ENCODE measurements at regions not wholly inside any gene's neighbourhood (a gene's known extent, or its start where the extent isn't known, plus 50 kb on each side); places are given as distances from the start of the nearest gene placed in this dataset.

DNA sequence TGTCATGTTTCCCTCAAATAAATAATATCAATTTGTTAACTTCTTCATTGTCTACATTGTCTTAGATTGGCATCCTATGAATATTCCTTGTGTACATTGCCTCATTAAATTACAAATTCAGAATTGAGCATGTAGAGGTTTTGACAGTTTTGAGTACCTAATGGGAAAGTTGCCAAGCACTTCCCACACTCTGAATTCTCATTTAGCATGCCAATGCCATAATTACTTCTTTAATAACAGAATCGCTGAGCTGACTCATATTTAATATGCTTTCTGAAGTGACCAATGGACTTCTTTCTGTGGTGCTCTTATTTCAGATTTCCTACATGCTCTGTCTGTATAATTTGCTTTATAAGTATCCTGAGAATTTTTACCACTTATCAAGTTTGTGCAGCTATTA, 114.4 kb upstream of the NOL4 start:
- H3K9me3 ChIP-seq, result no peaks in the 10 kb centered on the region
- Mint-ChIP-seq H3K4me1 (no peaks in the 10 kb centered on the region), H3K27ac (no peak overlapping the region), H3K4me3 (no peak overlapping the region), H3K27me3 (no peaks in the 10 kb centered on the region), H3K36me3 (no peaks in the 10 kb centered on the region), H3K9me3 (peaks cover 14 to 22% (median 19%) of the 10 kb centered on the region in 3 donors)
- no peaks in the 10 kb centered on the region for H3K36me3 ChIP-seq (ENCODE audit: control insufficient read depth in 2 of 2, extremely low read depth in 1 of 2, insufficient read depth in 1 of 2, low read length in 1 of 2)
- no peak overlapping the region for H3K27ac ChIP-seq (ENCODE audit: low read length)
- no peaks in the 10 kb centered on the region for H3K4me1 ChIP-seq (ENCODE audit: control insufficient read depth in 1 of 2, extremely low read depth in 1 of 2, insufficient read depth in 2 of 2, low read length in 2 of 2)
- ATAC-seq (replicated peaks in 1 of 4) (no peak), DNase-seq (no peak)
- ChIA-PET POLR2A (no interaction called here), CTCF (no interaction called here)
- H3K4me3 ChIP-seq (ENCODE audit: control insufficient read depth in 1 of 2, extremely low read depth in 1 of 2, low read length in 1 of 2), result no peak overlapping the region
- WGBS (ENCODE audit: insufficient coverage), result no CpG with 5 or more reads among the region's 1 CpG
- no peaks in the 10 kb centered on the region for H3K27me3 ChIP-seq (replicated peaks in 1 of 2; ENCODE audit: control insufficient read depth in 2 of 2, extremely low read depth in 1 of 2, insufficient read depth in 2 of 2, low read length in 1 of 2)

DNA sequence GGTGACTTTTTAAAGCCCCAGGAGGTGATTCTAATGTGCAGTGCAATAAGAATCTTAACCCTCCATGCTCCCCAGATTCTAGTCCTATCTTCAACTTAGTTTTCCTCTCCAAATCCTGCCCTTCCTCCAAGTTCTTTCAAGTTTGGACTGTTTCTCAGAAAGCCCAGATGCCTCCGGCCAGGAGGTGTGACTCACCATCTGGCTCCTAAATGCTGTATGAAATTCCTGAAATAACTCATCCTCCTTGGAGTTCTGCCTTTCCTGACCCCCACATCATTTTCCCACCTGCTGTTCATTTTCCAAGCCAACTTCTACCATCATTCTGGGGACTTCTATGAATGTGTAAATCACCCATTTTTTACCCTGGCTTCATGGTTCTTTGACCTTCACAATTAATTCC, 118.2 kb upstream of the NOL4 start:
- ChIA-PET POLR2A (interaction anchor here in 1 of 2 donors (0.5 kb wide), 1 partner anchor 34 kb away, joined by 3 read pairs; no protein-coding TSS in a partner anchor), CTCF (no interaction called here)
- Mint-ChIP-seq H3K36me3 (no peaks in the 10 kb centered on the region), H3K9me3 (peaks cover 17 to 31% (median 19%) of the 10 kb centered on the region in 3 donors), H3K4me3 (no peak overlapping the region), H3K27ac (no peak overlapping the region), H3K4me1 (no peaks in the 10 kb centered on the region), H3K27me3 (no peaks in the 10 kb centered on the region)
- WGBS (ENCODE audit: insufficient coverage), result 100% methylated on average over 1 of the region's 1 CpG
- no peak for DNase-seq
- Histone ChIP-seq H3K4me1 (ENCODE audit: control insufficient read depth in 1 of 2, extremely low read depth in 1 of 2, insufficient read depth in 2 of 2, low read length in 2 of 2) (no peaks in the 10 kb centered on the region), H3K4me3 (ENCODE audit: control insufficient read depth in 1 of 2, extremely low read depth in 1 of 2, low read length in 1 of 2) (no peak overlapping the region), H3K36me3 (ENCODE audit: control insufficient read depth in 2 of 2, extremely low read depth in 1 of 2, insufficient read depth in 1 of 2, low read length in 1 of 2) (no peaks in the 10 kb centered on the region), H3K27ac (ENCODE audit: low read length) (no peak overlapping the region), H3K27me3 (replicated peaks in 1 of 2; ENCODE audit: control insufficient read depth in 2 of 2, extremely low read depth in 1 of 2, insufficient read depth in 2 of 2, low read length in 1 of 2) (no peaks in the 10 kb centered on the region), H3K9me3 (no peaks in the 10 kb centered on the region)
- ATAC-seq (replicated peaks in 1 of 4), result no peak

DNA sequence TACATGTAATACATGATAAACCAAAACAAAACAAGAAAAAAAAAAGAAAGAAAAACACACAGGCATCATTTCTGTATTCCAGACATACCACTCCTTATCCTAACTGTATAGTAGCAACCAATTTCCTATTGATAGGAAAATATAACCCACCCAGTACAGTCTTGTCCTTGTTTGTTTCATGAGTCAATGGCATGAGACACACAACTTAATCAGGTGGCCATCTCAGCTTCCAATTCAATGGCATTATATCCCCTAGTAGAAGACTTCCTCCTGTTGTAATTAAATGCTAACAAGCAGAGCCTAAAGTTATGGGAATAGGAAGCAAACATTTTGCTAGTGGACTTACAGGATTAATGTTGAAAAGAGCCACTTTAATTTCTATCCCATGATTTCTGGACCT, 121.0 kb upstream of the NOL4 start:
- Mint-ChIP-seq H3K4me3 (no peak overlapping the region), H3K4me1 (no peaks in the 10 kb centered on the region), H3K27me3 (no peaks in the 10 kb centered on the region), H3K27ac (no peak overlapping the region), H3K36me3 (no peaks in the 10 kb centered on the region), H3K9me3 (peaks cover 16 to 29% (median 19%) of the 10 kb centered on the region in 3 donors)
- ChIA-PET POLR2A (no interaction called here), CTCF (no interaction called here)
- no peaks in the 10 kb centered on the region for H3K36me3 ChIP-seq (ENCODE audit: control insufficient read depth in 2 of 2, extremely low read depth in 1 of 2, insufficient read depth in 1 of 2, low read length in 1 of 2)
- no peak overlapping the region for H3K4me3 ChIP-seq (ENCODE audit: control insufficient read depth in 1 of 2, extremely low read depth in 1 of 2, low read length in 1 of 2)
- no peaks in the 10 kb centered on the region for H3K9me3 ChIP-seq
- no peaks in the 10 kb centered on the region for H3K4me1 ChIP-seq (ENCODE audit: control insufficient read depth in 1 of 2, extremely low read depth in 1 of 2, insufficient read depth in 2 of 2, low read length in 2 of 2)
- ATAC-seq (replicated peaks in 1 of 4), result no peak
- H3K27ac ChIP-seq (ENCODE audit: low read length), result no peak overlapping the region
- no peak for DNase-seq
- no peaks in the 10 kb centered on the region for H3K27me3 ChIP-seq (replicated peaks in 1 of 2; ENCODE audit: control insufficient read depth in 2 of 2, extremely low read depth in 1 of 2, insufficient read depth in 2 of 2, low read length in 1 of 2)

DNA sequence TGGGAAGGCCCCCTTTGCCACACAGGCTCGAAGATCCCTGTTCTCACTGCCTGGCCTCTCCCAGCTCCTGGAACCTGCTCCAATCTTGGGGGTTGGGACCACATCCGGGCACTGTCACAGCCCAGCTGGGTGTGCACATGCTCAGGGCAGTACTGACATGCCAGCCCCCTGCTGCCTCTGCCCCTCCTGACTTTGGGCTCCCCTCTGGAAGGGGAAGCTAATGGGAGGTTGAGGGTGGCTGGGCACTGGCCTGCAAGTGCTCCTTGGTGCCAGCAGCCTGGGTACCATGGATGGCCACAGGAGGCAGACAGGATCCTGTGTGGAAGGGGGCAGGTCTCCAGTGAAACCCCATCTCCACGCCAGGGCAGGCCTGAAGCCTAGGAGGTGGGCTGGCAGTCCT, 126.1 kb upstream of the NOL4 start:
- no peaks in the 10 kb centered on the region for H3K4me1 Mint-ChIP-seq
- Histone ChIP-seq H3K27ac (ENCODE audit: low read length) (no peak overlapping the region), H3K4me3 (ENCODE audit: control insufficient read depth in 1 of 2, extremely low read depth in 1 of 2, low read length in 1 of 2) (no peak overlapping the region), H3K27me3 (replicated peaks in 1 of 2; ENCODE audit: control insufficient read depth in 2 of 2, extremely low read depth in 1 of 2, insufficient read depth in 2 of 2, low read length in 1 of 2) (no peaks in the 10 kb centered on the region), H3K9me3 (no peaks in the 10 kb centered on the region), H3K36me3 (ENCODE audit: control insufficient read depth in 2 of 2, extremely low read depth in 1 of 2, insufficient read depth in 1 of 2, low read length in 1 of 2) (no peaks in the 10 kb centered on the region), H3K4me1 (ENCODE audit: control insufficient read depth in 1 of 2, extremely low read depth in 1 of 2, insufficient read depth in 2 of 2, low read length in 2 of 2) (no peaks in the 10 kb centered on the region)
- 61% methylated on average over 3 of the region's 3 CpGs for WGBS (ENCODE audit: insufficient coverage)
- ATAC-seq (replicated peaks in 1 of 4) (no peak), DNase-seq (no peak)
- H3K4me3 Mint-ChIP-seq, result no peak overlapping the region
- H3K36me3 Mint-ChIP-seq, result no peaks in the 10 kb centered on the region
- peaks cover 5 to 19% (median 14%) of the 10 kb centered on the region in 3 donors for H3K9me3 Mint-ChIP-seq
- H3K27ac Mint-ChIP-seq, result no peak overlapping the region
- H3K27me3 Mint-ChIP-seq, result no peaks in the 10 kb centered on the region
- CTCF ChIA-PET, result no interaction called here
- POLR2A ChIA-PET, result no interaction called here

DNA sequence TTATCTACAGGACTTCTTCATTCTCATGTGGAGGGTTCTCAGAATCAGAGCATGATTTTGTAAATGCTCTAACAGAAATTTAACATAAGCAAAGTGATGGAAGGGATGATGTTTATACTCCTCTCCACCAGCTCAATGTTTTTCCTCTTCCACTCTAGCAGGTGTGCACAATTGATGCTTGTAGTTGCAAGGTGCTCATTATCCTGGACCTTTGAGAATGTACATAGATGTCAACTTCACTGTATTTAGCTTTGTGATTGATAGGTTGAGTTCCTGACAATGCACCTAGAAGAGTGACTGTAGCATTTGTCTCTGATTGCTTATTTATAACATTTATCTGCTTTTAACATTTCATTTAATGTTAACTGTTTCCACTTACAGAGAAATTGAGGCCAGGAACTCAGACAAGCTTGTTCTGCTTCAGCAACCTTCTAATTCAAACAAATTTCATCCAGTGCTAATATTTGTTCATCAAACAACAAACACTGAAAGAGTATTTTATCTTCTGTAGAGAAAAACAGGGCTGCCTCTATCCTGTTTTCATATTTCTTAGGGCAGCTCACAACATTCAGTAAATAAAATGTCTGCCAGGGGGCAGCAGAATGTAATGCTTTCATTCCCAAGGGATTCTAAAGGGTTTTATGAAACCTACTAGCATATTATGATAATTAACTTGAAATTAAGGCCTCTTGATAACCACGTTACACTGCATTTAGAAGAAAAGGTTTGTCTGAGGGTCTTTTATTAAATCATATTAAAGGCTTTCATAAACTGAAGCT, 127.9 kb upstream of the NOL4 start:
- Histone ChIP-seq H3K4me1 (ENCODE audit: control insufficient read depth in 1 of 2, extremely low read depth in 1 of 2, insufficient read depth in 2 of 2, low read length in 2 of 2) (no peaks in the 10 kb centered on the region), H3K4me3 (ENCODE audit: control insufficient read depth in 1 of 2, extremely low read depth in 1 of 2, low read length in 1 of 2) (no peak overlapping the region), H3K27me3 (replicated peaks in 1 of 2; ENCODE audit: control insufficient read depth in 2 of 2, extremely low read depth in 1 of 2, insufficient read depth in 2 of 2, low read length in 1 of 2) (no peaks in the 10 kb centered on the region), H3K36me3 (ENCODE audit: control insufficient read depth in 2 of 2, extremely low read depth in 1 of 2, insufficient read depth in 1 of 2, low read length in 1 of 2) (no peaks in the 10 kb centered on the region), H3K27ac (ENCODE audit: low read length) (no peak overlapping the region), H3K9me3 (no peaks in the 10 kb centered on the region)
- DNase-seq (no peak), ATAC-seq (replicated peaks in 1 of 4) (no peak)
- CTCF ChIA-PET, result interaction anchor here in 1 of 2 donors (0.5 kb wide), 1 partner anchor 1789 kb away, joined by 6 read pairs; no protein-coding TSS in a partner anchor
- H3K9me3 Mint-ChIP-seq, result peaks cover 0 to 17% (median 14%) of the 10 kb centered on the region in 3 donors
- H3K27ac Mint-ChIP-seq, result no peak overlapping the region
- H3K27me3 Mint-ChIP-seq, result no peaks in the 10 kb centered on the region
- POLR2A ChIA-PET, result interaction anchor here in 1 of 2 donors (0.7 kb wide), 1 partner anchor 9 kb away, joined by 3 read pairs; no protein-coding TSS in a partner anchor
- no peaks in the 10 kb centered on the region for H3K4me1 Mint-ChIP-seq
- H3K36me3 Mint-ChIP-seq, result no peaks in the 10 kb centered on the region
- WGBS (ENCODE audit: insufficient coverage), result no CpG with 5 or more reads among the region's 1 CpG
- H3K4me3 Mint-ChIP-seq, result no peak overlapping the region

DNA sequence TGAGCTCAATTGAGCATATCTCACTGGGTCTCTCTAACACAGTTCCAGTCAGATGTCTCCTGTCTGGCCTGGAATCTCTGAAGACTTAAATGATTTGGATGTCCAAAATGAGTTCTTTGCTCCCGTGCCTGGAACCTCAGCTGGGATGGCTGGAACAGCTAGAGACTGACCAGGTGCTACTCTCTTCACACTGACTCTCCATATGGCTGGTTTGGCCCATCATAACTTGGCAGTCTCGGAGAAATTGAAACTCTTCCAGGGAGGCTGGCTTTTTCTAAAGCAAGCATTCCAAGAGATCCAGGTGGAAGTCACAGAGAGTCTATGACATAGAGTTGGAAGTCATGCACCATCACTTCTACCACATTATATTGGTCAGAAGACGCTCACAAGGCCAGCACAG, 129.6 kb upstream of the NOL4 start:
- Mint-ChIP-seq H3K27ac (no peak overlapping the region), H3K27me3 (no peaks in the 10 kb centered on the region), H3K4me1 (no peaks in the 10 kb centered on the region), H3K9me3 (peaks cover 3 to 15% (median 14%) of the 10 kb centered on the region in 3 donors), H3K4me3 (no peak overlapping the region), H3K36me3 (no peaks in the 10 kb centered on the region)
- Histone ChIP-seq H3K4me1 (ENCODE audit: control insufficient read depth in 1 of 2, extremely low read depth in 1 of 2, insufficient read depth in 2 of 2, low read length in 2 of 2) (no peaks in the 10 kb centered on the region), H3K36me3 (ENCODE audit: control insufficient read depth in 2 of 2, extremely low read depth in 1 of 2, insufficient read depth in 1 of 2, low read length in 1 of 2) (no peaks in the 10 kb centered on the region), H3K27me3 (replicated peaks in 1 of 2; ENCODE audit: control insufficient read depth in 2 of 2, extremely low read depth in 1 of 2, insufficient read depth in 2 of 2, low read length in 1 of 2) (no peaks in the 10 kb centered on the region), H3K4me3 (ENCODE audit: control insufficient read depth in 1 of 2, extremely low read depth in 1 of 2, low read length in 1 of 2) (no peak overlapping the region), H3K27ac (ENCODE audit: low read length) (no peak overlapping the region), H3K9me3 (no peaks in the 10 kb centered on the region)
- POLR2A ChIA-PET, result no interaction called here
- WGBS (ENCODE audit: insufficient coverage), result 38% methylated on average over 1 of the region's 3 CpGs
- DNase-seq, result no peak
- CTCF ChIA-PET, result no interaction called here
- ATAC-seq (replicated peaks in 1 of 4), result no peak

Data from T-cell (primary cell).